Skeletal muscle tissue (tissue), 1 donor: ENCODE measurements at regions not wholly inside any gene's neighbourhood (a gene's known extent, or its start where the extent isn't known, plus 50 kb on each side); places are given as distances from the start of the nearest gene placed in this dataset. TPM values are rescaled to one million over a fixed set of nuclear protein-coding genes. Genes with fewer than 3 reads are reported as not detected.

Experiments
- small RNA-seq: library from RNA; depleted of rRNA; stranded (forward); fragments of <200 nt; gene quantifications from one replicate; pipeline ENCODE3, GENCODE V24; 2014

Small RNA genes lying in the stretch of these regions (small RNA-seq; reads per million reads assigned to genes)
- not detected for gene MIR548G
